Fibroblast of peridontal ligament (primary cell): ENCODE measurements at regions not wholly inside any gene's neighbourhood (a gene's known extent, or its start where the extent isn't known, plus 50 kb on each side); places are given as distances from the start of the nearest gene placed in this dataset.
A peak's percentile ranks its signal among the peaks of the same experiment; 100 is the strongest.

Experiments
- DNase-seq: peaks from one replicate; pipeline ENCODE4 v3.0.0-alpha.2; 2010; ENCODE audit errors: extremely low read depth

DNA sequence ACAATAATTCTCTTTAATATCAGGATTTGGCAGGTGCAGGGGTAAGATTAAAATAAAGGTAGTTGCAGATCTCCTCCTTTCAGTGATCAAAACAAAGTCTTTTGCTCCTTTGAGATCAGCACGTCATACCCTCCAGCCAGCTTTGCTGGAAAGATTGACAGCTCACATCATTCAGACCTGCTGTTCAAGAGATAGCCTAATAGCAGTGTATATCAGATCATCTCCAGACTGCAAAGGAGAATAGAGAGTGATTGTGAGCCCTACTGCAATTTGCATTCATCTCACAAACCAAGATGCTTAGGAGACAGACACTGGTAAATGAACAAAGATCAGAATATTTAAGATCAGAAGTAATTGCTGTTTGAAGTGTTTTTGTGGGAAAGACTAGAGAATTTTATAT lies 135.8 kb upstream of the DSEL start:
- DNase-seq: no peak

DNA sequence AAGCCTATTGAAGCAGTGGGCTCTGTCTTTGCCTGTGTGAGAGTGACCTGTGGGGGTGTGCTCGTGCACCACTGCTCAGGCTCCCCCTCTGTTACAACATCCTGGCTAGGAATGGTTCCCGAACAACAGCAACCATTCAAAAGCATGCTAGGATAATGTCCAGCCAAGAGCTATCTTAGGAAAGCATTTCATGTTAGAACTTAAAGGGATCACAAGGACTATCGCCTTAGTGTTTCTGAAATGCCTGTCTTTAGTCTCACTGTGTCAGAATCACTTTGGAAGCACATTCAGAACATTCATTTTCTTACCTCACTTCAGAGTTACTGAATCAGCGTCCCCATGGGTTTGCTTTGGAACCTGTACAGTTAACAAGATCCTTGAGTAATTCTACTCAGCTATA lies 134.9 kb upstream of the DSEL start:
- DNase-seq: peak; percentile 79

DNA sequence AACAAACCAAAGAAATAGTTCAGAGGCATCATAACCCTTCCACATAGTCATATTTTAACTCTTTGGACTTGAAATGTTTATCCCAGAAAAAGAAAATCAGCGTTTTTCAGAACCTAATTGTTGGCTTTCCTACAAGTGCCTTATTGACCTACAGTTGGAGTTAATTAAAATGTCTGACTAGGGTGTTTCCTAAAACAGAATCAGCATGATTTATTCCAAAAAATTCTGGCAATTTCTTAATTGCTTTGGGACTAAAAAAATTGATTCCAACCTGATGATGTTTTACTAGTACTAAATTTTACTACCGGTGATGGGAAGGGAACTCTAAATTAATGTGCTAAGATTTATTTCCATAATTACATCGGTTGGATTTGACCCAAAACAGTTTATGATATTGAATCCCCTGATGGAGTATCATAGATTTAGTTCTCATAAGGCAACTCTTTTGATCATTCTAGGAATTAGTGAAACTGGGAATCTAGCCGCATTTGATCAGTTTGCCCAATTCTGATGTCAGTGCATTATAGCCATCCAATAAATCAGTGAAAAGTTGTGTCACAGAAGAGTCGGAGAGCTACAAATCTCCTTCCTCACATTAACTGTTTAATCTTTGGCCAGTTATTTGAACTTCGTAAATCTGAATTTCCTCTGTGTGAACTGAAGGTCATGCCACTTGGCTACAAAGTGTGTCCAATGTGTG lies 134.3 kb upstream of the DSEL start:
- DNase-seq: peak; percentile 69

DNA sequence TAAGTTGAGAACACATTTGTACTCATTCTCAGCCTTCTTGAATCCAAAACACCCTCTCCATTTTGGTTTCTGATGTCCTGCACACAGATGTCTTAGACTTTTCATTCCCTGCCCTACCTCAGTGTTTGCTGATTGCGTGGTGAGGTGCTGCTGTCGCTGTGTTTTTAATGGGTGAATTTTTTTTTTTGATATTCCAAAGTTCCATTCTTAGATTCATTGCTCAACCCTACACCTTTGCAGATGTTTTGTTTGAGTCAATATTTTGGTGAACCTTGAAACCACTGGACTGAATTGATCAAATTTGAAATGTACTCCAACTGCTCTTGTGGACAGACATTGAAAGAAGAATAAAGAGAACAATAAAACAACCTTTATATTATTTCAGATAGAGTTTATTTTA lies 130.4 kb upstream of the DSEL start:
- no peak for DNase-seq

DNA sequence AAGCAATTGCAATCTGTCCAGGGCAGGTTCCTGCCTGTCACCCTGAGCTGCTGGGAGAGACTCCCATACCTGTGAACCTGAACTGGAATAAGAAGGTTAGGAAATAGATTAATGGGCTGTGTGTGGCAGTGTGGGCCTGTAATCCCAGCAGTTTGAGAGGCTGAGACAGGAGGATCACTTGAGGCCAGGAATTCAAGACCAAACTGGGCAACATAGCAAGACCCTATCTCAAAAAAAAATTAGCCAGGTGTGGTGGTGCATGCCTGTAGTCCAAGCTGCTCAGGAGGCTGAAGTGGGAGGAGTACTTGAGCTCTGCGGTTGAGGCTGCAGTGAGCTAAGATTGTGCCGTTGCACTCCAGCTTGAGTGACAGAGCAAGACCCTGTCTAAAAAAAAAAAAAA lies 127.7 kb upstream of the DSEL start:
- DNase-seq: no peak

DNA sequence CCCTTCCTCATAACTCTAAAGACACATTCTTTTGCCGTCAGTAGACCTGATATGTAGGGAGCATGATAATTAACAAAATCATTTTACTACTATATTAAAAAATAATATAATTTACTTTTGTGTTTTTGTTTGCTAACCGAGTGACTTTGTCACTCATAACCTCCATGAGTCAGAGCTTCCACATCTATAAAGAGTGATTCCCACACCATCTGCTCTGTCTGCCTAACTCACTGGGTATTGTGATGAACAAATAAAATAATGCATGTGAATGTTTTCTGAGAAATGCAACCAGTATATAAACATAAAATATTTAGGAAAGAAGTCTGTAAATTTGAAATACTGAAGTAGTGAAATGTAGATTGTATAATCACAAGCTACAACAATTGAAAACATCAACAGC lies 123.4 kb upstream of the DSEL start:
- no peak for DNase-seq

DNA sequence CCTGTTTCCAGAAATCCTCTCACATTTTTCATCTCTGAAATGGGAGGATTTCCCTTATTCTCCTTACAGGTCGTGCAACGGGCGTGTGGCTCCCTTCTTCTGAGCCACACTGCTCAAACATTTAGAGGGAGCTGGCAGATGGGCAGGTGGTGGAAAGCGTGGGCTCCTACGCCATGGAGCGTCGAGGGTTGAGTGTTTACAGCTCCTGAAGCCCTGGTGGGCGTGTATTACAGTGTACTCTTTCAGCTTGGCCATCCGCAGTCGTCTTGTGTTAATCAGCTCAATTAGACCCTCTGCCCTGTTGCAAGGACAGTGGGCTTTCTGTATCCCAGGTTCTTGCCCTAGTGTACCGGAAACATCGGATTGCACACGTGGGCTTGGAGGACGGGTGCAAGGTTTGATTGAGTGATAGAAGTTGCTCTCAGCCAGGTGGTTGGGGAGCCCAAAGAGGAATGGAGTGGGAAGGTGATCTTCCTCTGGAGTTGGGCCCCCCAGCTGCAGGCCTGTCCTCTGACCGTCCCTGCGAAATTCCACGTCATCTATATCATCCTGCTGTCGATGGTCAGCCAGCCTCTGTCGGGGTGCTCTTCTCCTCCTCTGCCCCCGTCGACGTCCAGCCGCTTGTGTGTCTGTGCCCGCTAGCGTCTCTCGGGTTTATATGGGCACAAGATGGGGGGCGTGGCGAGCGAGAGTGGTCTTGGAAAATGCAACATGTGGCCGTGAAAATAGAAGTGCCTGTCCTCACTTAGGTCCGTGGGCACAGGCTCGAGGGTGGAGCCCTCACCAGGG lies 120.3 kb upstream of the DSEL start:
- no peak for DNase-seq

DNA sequence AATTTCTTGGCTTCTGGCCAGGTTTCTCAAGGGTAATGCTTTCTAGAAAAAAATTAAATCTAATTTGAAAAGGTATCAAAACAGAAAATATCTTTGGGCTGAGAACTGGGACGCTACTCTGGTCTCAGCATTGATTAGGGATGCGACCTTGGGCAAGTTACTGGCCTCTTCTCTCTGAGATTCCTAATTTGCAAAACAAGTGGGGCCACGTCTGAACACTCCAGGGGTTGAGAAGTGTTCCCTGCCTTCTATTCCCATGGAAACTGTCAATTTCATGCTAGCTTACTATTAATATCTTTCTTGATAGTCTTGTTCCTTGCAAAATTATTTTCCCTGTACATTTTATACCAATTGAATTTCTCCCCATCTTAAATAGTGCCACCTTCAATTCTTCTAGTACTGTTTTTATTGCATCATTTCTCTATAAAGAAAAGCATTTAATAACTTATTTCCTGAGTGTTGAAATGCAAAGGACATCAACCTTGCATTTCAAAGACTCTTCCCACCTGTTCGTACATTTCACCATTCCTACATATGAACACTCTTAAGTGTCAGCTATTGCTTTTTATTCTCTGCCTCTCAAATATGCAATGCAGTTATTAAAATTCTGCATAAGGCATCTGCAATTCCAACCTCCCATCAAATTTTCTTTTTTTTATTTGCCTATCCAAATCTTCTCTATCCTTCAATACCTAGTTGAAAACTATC lies 118.3 kb upstream of the DSEL start:
- DNase-seq: no peak

DNA sequence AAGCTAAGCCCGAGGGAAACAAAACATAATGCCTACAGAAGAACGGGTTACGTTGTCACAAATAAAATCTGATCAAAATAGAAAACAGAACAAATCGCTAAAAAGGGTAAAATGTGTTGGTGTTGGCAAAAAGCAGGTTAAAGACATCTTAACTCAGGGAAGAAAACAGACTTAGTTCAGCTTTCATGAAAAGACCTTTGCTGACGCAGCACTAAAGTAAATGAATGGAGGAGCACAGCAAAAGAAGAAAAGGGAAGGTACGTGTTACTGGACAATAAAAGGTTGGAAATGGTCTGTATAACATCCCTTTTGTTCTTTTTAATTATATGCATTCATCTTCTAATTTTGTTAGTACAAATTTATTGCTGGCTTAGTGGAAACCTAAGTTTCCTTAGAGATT lies 117.4 kb upstream of the DSEL start:
- no peak for DNase-seq

DNA sequence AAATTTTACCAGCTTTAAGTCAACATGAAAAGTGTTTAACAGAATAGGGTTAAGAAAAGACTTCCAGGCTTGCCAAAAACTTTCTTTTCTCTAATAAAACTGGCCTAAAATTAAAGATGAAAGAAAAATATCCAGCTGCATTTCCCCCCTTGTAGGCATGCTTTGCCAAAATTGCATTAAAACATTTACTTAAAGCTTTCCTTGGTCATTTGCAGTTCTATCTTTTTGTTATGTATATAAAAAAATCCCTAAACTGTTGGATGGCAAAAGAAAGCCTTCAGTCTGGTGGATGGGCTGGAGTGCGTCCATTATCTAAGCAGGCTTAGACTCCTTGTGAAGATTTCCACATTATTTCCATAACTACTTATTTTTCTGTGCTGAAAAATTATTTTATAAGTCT lies 105.4 kb upstream of the DSEL start:
- no peak for DNase-seq

DNA sequence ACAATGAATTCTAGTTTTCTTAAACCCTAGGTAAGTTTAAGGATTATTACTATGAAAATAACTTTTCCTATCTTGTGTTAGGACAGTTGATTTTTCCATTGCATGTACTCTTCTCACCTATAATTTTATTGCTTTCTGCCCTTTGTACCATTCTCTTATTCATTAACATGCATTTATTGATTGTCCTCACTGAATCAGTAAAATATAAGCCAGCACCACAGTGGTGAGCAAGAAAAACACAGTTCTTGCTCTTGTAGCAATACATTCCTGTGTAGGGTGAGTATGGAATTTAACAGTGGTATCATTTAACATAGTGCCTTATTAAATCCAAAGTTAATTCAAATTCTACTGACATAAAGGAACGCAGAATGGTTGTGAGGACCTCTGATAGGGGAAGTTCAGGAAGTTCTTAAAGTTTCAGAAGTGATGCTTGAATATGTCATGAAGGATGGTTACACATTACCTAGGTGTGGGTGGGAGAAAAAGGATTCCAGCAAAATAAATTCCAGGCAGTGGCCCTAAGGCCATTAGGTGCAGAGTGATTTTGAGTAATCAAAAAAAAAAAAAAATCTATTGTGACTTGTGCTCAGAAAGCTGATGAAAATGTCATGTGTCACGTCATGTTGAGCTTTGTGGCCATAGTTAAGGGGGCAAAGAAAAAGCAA lies 104.7 kb upstream of the DSEL start:
- DNase-seq: no peak

DNA sequence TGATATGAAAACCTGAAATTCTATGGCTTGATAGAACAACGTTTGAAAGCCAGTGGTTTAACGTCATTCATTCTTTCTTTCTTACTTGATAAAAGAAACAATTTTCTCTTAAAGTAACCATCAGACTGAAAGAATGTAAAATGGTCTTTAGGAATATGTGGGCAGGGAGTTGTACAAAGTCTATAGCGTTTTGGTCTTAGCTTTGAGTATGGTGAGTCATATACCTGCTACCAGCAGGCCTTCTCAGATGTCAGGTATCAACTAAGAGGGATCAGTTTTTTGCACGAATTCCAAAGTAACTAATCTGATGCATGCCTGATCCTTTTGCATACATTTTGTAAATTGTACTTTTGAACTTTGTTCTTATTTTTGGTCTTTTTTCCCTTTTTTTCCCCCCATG lies 101.5 kb upstream of the DSEL start:
- DNase-seq: no peak

DNA sequence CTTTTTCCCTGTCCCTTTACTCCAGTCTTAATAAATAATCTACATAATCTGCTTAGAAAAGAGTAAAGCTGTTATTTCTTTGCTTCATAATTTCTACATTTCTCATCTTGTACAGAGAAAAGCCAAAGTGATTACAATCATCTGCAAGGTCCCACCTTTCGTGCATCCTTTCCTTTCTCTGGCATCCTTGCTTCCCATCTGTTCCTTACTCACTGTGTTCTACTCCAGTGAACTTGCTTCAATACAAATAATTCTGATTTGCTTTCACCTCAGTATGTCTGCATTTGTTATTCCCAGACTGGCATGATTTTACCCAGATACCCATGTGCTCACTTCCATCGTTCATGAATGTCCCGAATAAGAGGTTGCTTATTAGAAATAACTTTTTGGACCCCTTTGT lies 99.4 kb upstream of the DSEL start:
- no peak for DNase-seq

DNA sequence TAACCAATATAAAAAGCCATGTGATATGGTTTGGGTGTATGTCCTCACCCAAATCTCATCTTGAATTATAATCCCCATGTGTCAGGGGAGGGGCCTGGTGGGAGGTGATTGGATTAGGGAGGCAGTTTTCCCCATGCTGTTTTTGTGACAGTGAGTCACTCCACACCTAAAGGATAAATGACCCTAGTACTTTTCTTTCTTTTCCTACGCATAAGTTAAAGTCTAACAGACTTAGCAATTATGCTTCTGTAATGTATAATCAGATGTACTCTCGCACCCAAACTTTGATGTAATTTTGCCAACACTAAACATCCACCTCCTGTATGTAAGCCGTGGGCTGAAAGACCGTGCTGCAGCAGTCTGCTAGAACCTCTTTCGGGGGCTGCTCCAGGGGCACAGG lies 97.2 kb upstream of the DSEL start:
- DNase-seq: no peak

DNA sequence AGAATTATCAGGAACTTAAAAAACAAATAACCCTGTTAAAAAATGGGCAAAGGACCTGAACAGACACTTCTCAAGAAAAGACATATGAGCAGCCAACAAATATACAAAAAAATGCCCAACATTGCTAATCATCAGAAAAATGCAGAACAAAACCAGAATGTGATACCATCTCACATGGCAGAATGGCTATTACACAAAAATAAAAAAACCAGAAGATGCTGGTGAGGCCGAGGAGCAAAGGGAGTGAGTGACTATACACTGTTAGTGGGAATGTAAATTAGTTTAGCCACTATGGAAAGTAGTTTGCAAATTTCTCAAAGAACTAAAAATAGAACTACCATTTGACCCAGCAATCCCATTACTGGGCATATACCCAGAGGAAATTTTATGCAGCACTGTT lies 95.8 kb upstream of the DSEL start:
- no peak for DNase-seq

DNA sequence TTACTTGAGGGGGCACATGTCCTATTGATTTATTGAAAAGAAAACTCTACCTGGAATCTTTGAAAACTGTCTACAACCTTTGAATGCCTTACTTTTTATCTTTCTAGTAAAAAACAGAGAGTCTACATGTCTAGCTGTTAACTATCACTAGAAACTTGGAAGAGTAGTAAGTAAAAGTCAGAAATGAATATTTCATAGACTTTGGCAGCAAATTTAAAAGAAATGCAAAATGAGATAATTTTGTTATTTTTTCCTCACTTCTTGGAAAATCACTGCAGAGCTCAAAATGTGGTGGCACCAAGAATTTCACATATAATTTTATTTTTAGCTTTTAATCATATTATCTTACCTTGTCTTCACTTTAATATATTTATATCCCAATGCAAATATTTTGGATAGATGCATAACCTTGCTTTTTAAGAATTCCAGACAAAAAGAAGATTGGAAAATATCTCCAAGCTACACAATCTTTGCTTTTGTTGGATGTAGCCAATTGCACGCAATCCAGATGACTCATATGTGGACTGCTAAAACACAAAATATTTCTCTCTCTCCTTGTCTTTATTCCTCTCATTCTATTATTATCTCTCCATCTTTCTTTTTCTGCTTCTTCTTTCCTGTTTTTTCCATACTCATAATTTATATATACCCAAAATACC lies 92.2 kb upstream of the DSEL start:
- DNase-seq: peak; percentile 79

DNA sequence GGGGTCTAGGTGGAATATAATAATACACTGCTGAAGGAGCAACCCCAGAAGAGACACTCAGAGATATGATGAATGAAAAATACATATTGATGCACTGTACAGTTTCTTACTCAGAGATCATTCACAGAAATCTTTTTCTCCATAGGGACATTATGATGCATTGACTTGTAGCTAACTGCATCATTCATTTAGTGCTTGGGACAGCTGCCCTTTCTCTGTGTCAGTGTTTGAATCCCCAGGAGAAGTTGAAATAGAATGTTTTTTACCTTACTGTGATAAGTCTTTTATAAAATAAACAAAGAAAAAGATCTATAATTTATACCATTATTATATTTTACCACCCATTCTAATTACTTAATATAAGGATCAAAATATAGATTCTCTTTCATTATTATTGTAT lies 91.7 kb upstream of the DSEL start:
- DNase-seq: peak; percentile 54

DNA sequence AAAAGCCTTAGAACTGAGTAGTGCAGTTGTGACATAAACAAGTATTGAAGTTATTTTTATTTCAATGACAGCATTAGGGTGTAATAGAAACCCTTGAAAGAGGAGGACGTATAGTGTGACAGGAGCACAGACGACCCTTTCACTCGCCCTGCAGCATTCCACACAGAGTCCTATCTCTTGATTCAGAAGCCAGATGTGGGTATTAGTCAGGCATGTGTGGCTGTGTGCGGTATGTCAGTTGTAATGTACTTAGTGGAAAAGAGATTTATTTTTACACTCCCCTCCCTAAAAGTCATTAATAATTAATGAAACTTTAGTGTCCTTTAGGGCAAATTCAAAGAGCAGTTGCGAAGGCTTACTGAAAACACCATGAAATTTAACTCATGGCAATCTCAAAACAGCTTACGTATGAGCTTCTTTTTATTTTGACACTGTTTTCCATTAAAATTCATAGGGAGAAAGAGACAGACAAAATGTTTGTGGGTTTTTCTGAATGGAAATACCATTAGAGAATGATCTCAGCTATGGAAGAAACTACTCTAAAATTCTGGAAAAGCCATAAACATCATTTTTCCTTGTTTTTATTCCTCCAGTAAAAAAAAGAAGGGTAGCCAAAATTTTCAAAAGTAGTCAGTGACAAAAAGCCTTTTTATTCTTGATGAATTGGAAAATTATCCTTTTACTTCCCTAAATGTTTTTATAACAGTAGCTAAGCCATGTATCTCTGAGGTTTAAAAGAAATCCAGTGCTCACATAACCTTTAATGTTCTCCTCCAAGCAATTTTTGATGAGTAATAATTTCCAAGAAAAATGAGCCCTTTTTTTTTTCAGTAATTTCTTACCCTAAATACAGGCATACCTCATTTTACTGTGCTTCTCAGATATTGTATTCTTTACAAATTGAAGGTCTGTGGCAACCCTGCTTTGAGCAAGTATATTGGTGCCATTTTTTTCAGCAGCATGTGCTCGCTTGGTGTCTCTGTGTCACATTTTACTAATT lies 84.0 kb upstream of the DSEL start:
- peak; percentile 57 for DNase-seq

DNA sequence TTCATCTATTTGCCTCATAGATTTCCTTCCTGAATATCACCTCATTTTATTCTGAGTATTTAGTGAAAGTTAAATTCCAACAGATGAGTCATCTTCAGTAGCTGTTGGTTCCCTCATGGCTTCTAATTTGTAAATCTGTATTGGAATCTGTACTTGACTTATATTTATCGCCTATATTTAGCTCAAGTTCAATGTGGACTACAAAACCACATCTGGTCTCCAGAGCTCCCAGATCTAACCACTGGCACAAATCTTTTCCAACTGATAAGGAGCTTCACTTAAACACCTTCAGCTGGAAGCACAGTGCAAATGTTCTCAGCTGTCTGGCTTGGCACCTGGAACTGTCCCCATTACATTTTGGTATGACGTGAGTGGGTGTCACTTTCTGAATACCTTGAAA lies 82.8 kb upstream of the DSEL start:
- DNase-seq: peak; percentile 66

DNA sequence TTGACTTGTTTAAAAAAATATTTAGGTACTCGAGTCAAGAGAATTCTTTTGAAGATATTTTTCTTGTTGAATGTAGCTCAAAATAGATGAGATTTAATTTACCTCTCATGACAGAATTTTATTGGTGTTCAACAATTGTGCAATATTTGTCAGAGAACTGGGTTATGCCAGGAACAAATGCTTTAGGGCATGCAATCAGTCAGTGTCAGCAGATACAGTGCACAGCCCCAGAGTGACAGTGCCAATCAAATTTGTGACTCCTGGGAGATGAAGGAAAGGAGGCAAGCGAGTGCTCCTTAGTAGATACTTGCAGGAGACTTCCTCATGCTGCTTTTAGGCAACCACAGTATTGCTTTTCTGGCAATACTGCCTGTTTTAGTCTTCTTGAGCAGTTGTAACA lies 81.2 kb upstream of the DSEL start:
- peak; percentile 49 for DNase-seq

DNA sequence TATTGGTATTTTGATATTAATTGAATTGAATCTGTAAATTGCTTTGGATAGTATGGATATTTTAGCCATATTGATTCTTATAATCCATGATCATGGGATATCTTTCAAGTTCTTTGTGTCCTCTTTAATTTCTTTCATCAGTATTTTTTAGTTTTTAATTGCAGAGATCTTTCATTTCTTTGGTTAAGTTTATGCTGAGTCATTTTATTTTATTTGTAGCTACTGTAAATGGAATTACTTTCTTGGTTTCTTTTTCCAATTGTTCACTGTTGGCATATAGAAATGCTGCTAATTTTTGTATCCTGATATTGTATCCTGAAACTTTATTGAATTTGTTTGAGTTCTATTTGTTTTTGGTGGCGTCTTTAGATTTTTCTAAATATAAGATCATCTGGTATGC lies 79.5 kb upstream of the DSEL start:
- DNase-seq: no peak
